MM.1S (cell line): ENCODE measurements at regions not wholly inside any gene's neighbourhood (a gene's known extent, or its start where the extent isn't known, plus 50 kb on each side); places are given as distances from the start of the nearest gene placed in this dataset.

Experiments
- EZH2 ChIP-seq: fragments of 300-600 bp; sonication (generic); optimal IDR thresholded peaks from 2 replicates; pipeline ENCODE3; 2017; ENCODE audit warnings: low read depth, mild to moderate bottlenecking, antibody characterized with exemption, low read length, mixed read lengths
- TF ChIP-seq, protein P1 (sequence below): fragments of 300-600 bp; sonication (generic); IDR thresholded peaks from 2 replicates; pipeline ENCODE4 v1.5.1; 2016; ENCODE audit warnings: antibody characterized with exemption, low read length, mixed read lengths

DNA sequence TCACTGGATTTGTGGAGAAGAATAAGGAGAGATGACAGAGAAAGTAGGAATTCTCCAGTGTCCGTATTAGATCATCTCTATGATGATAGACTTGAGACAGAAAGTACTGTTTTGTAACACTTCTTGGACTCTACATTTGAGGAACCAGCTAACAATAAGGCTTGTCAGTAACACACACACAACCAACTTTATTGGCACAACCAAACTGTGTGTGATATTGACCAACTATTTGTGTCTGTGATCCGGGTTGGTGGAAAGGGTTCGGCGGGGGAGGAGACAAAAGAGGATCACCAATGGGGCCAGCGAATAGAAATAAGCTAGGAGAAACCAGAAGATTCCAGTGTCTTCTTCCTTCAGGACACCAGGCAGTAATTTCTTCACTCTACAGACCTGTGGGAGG, 79.8 kb downstream of the MARCHF4 start:
- TF ChIP-seq EZH2 = no peak
- TF ChIP-seq, protein P1, sequence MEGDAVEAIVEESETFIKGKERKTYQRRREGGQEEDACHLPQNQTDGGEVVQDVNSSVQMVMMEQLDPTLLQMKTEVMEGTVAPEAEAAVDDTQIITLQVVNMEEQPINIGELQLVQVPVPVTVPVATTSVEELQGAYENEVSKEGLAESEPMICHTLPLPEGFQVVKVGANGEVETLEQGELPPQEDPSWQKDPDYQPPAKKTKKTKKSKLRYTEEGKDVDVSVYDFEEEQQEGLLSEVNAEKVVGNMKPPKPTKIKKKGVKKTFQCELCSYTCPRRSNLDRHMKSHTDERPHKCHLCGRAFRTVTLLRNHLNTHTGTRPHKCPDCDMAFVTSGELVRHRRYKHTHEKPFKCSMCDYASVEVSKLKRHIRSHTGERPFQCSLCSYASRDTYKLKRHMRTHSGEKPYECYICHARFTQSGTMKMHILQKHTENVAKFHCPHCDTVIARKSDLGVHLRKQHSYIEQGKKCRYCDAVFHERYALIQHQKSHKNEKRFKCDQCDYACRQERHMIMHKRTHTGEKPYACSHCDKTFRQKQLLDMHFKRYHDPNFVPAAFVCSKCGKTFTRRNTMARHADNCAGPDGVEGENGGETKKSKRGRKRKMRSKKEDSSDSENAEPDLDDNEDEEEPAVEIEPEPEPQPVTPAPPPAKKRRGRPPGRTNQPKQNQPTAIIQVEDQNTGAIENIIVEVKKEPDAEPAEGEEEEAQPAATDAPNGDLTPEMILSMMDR = no peak
